ENCODE measurements at regions not wholly inside any gene's neighbourhood (a gene's known extent, or its start where the extent isn't known, plus 50 kb on each side); places are given as distances from the start of the nearest gene placed in this dataset.

- H3K36me3 ChIP-seq (ENCODE audit: control insufficient read depth, insufficient read depth, low read length) = no peaks in the 10 kb centered on the region
- BruUV-seq (replicated peaks) = no TSS peak
- H4K20me1 ChIP-seq (replicated peaks; ENCODE audit: control insufficient read depth, insufficient read depth, low read length) = no peaks in the 10 kb centered on the region
- no peaks in the 10 kb centered on the region for H3K4me1 ChIP-seq (replicated peaks in 1 of 2; ENCODE audit: control insufficient read depth in 2 of 2, insufficient read depth in 2 of 2, low read length in 2 of 2)
- no peak overlapping the region for H3K9ac ChIP-seq (ENCODE audit: insufficient read depth in 1 of 2, low read depth in 2 of 2, low read length in 2 of 2)
- ATAC-seq (no peak), DNase-seq (ENCODE audit: extremely low read depth in 1 of 4, low spot score in 3 of 4) (no peak), FAIRE-seq (no peak)
- no peaks in the 10 kb centered on the region for H3K9me1 ChIP-seq (ENCODE audit: control insufficient read depth, insufficient read depth, low read length)
- intact Hi-C loops (cut with micrococcal nuclease) (no loop called here), in situ Hi-C loops (cut with MboI) (no loop called here)
- no peak overlapping the region for H2AFZ ChIP-seq (ENCODE audit: low read depth, low read length)
- H3K27me3 ChIP-seq (ENCODE audit: control insufficient read depth in 2 of 2, insufficient read depth in 2 of 2, low read length in 2 of 2) = no peaks in the 10 kb centered on the region
- no peak overlapping the region for H3K27ac ChIP-seq (ENCODE audit: extremely low read depth, low read depth, low read length)
- ChIA-PET POLR2A (no interaction called here), CTCF (ENCODE audit: low intra/inter-chr PET ratio) (no interaction called here)
- H3K79me2 ChIP-seq (ENCODE audit: control insufficient read depth, insufficient read depth, low read length) = no peaks in the 10 kb centered on the region
- 0% methylated on average over 4 of the region's 4 CpGs for WGBS (ENCODE audit: insufficient coverage, low coverage, missing lambda C conversion rate)
- TF ChIP-seq MTA3 (IDR thresholded peaks at IDR 0.05; ENCODE audit: borderline replicate concordance) (no peak), RBBP5 (IDR thresholded peaks at IDR 0.05; ENCODE audit: borderline replicate concordance, insufficient read depth, low read length, poor library complexity, severe bottlenecking) (no peak), ETS1 (conservative IDR thresholded peaks at IDR 0.05; ENCODE audit: control insufficient read depth, low read depth, low read length) (no peak), CTCFL (IDR thresholded peaks at IDR 0.05; ENCODE audit: borderline replicate concordance, insufficient read depth, low read depth, low read length, poor library complexity, severe bottlenecking) (no peak), BMI1 (IDR thresholded peaks at IDR 0.05; ENCODE audit: low read length) (no peak), RBM22 (IDR thresholded peaks at IDR 0.05; ENCODE audit: low read depth, low read length, poor library complexity, severe bottlenecking) (no peak)
- no peaks in the 10 kb centered on the region for H3K9me3 ChIP-seq (replicated peaks; ENCODE audit: control insufficient read depth, insufficient read depth, low read depth, low read length)
- H3K4me3 ChIP-seq = no peak overlapping the region
- no peak overlapping the region for H3K4me2 ChIP-seq (ENCODE audit: insufficient read depth, low read length)
Measured at GRCh38 chr17:14797021-14797420, 468.1 kb downstream of the PMP22 start.
